H9 (cell line): ENCODE measurements at regions not wholly inside any gene's neighbourhood (a gene's known extent, or its start where the extent isn't known, plus 50 kb on each side); places are given as distances from the start of the nearest gene placed in this dataset.
"Not testable (repeated sequence)": the region's sequence is repeated elsewhere in the genome, so short reads cannot be mapped to it uniquely, and the experiment has no call there.

ENCODE experiments used
- DNase-seq: peaks from one replicate; pipeline ENCODE4 v3.0.0-alpha.2; 2017
- H2AFZ ChIP-seq: one replicate; pipeline ENCODE4 v1.6.1; 2013; ENCODE audit warnings: mild to moderate bottlenecking, low read length, control low read depth, moderate library complexity
- H2AK5ac ChIP-seq: 2 replicates; pipeline ENCODE4 v1.6.1; 2013; ENCODE audit warnings: low read length, control low read depth, mixed read lengths; ENCODE audit not compliant: insufficient read length
- H2BK120ac ChIP-seq: one replicate; pipeline ENCODE4 v1.6.1; 2013; ENCODE audit warnings: low read depth, mild to moderate bottlenecking, low read length, control low read depth, inconsistent platforms; ENCODE audit not compliant: poor library complexity, severe bottlenecking
- H2BK12ac ChIP-seq: 2 replicates; pipeline ENCODE4 v1.6.1; 2013; ENCODE audit warnings: low read length, control low read depth, mixed read lengths, low read depth; ENCODE audit not compliant: insufficient read length
- H2BK15ac ChIP-seq: 2 replicates; pipeline ENCODE4 v1.6.1; 2013; ENCODE audit warnings: low read depth, low read length, control low read depth
- H2BK20ac ChIP-seq: one replicate; pipeline ENCODE4 v1.6.1; 2013; ENCODE audit warnings: low read depth, mild to moderate bottlenecking, low read length, control low read depth, inconsistent platforms; ENCODE audit not compliant: poor library complexity, severe bottlenecking
- H2BK5ac ChIP-seq: 2 replicates; pipeline ENCODE4 v1.6.1; 2013; ENCODE audit warnings: low read length, control low read depth, mixed read lengths; ENCODE audit not compliant: insufficient read length
- H3K14ac ChIP-seq: 2 replicates; pipeline ENCODE4 v1.6.1; 2013; ENCODE audit warnings: low read length, control low read depth; ENCODE audit not compliant: insufficient read depth
- H3K18ac ChIP-seq: 2 replicates; pipeline ENCODE4 v1.6.1; 2013; ENCODE audit warnings: low read depth, mild to moderate bottlenecking, mixed read lengths, low read length, control low read depth; ENCODE audit not compliant: insufficient read length
- H3K23ac ChIP-seq: 2 replicates; pipeline ENCODE4 v1.6.1; 2013; ENCODE audit warnings: low read length, control low read depth, mixed read lengths, low read depth; ENCODE audit not compliant: insufficient read length
- H3K23me2 ChIP-seq: 2 replicates; pipeline ENCODE4 v1.6.1; 2013; ENCODE audit warnings: low read depth, mild to moderate bottlenecking, mixed read lengths, low read length, control low read depth; ENCODE audit not compliant: insufficient read length, poor library complexity, severe bottlenecking
- H3K27ac ChIP-seq: 2 replicates; pipeline ENCODE4 v1.5.1; 2013; ENCODE audit warnings: low read length, control low read depth, mixed read lengths, low read depth; ENCODE audit not compliant: insufficient read length
- H3K27me3 ChIP-seq: 2 replicates; pipeline ENCODE4 v1.6.1; 2013; ENCODE audit warnings: low read length, control low read depth, inconsistent platforms; ENCODE audit not compliant: insufficient read depth
- H3K4ac ChIP-seq: 2 replicates; pipeline ENCODE4 v1.6.1; 2013; ENCODE audit warnings: low read depth, mild to moderate bottlenecking, control low read depth, inconsistent platforms, low read length, moderate library complexity
- H3K4me1 ChIP-seq: 2 replicates; pipeline ENCODE4 v1.6.1; 2013; ENCODE audit warnings: low read length, control low read depth, inconsistent platforms; ENCODE audit not compliant: insufficient read depth
- H3K4me2 ChIP-seq: 2 replicates; pipeline ENCODE4 v1.6.1; 2013; ENCODE audit warnings: low read length, control low read depth, mixed read lengths; ENCODE audit not compliant: insufficient read length, insufficient read depth
- H3K56ac ChIP-seq: 2 replicates; pipeline ENCODE4 v1.6.1; 2013; ENCODE audit warnings: low read depth, mild to moderate bottlenecking, mixed read lengths, low read length, control low read depth; ENCODE audit not compliant: insufficient read length
- H3K79me1 ChIP-seq: 2 replicates; pipeline ENCODE4 v1.6.1; 2013; ENCODE audit warnings: low read depth, mild to moderate bottlenecking, moderate library complexity, low read length, control low read depth, inconsistent platforms; ENCODE audit not compliant: insufficient read depth, poor library complexity, severe bottlenecking
- H3K79me2 ChIP-seq: 2 replicates; pipeline ENCODE4 v1.6.1; 2013; ENCODE audit warnings: low read length, control low read depth, inconsistent platforms; ENCODE audit not compliant: insufficient read depth
- H3K9ac ChIP-seq: 2 replicates; pipeline ENCODE4 v1.6.1; 2013; ENCODE audit warnings: low read length, control low read depth, mixed read lengths; ENCODE audit not compliant: insufficient read length; ENCODE audit errors: extremely low read depth
- H3K9me3 ChIP-seq: one replicate; pipeline ENCODE4 v1.6.1; 2013; ENCODE audit warnings: low read depth, low read length, inconsistent platforms; ENCODE audit not compliant: control insufficient read depth
- H3T11ph ChIP-seq: one replicate; pipeline ENCODE4 v1.6.1; 2013; ENCODE audit warnings: mild to moderate bottlenecking, low read length, control low read depth, inconsistent platforms
- H4K20me1 ChIP-seq: one replicate; pipeline ENCODE4 v1.6.1; 2013; ENCODE audit not compliant: control insufficient read depth, insufficient read length, insufficient read depth
- H4K5ac ChIP-seq: 2 replicates; pipeline ENCODE4 v1.6.1; 2013; ENCODE audit warnings: low read depth, mild to moderate bottlenecking, mixed read lengths, low read length, control low read depth; ENCODE audit not compliant: insufficient read length
- H4K8ac ChIP-seq: replicated peaks from 2 replicates; pipeline ENCODE4 v1.6.1; 2013; ENCODE audit warnings: low read length, control low read depth, mixed read lengths, low read depth; ENCODE audit not compliant: insufficient read length
- H4K91ac ChIP-seq: 2 replicates; pipeline ENCODE4 v1.6.1; 2013; ENCODE audit warnings: low read depth, mild to moderate bottlenecking, moderate library complexity, mixed read lengths, low read length, control low read depth; ENCODE audit not compliant: insufficient read length
- H3K27ac Mint-ChIP-seq, 3 experiments: 2 replicates in 2 of 3; 3 replicates in 1 of 3; pipeline ENCODE4 v1.8.0; 2020 to 2021; ENCODE audit warnings: mixed read lengths in 3 of 3, mild to moderate bottlenecking in 1 of 3, moderate library complexity in 1 of 3
- H3K27me3 Mint-ChIP-seq: 2 replicates; pipeline ENCODE4 v1.8.0; 2021; ENCODE audit warnings: low read depth, mild to moderate bottlenecking, moderate library complexity, mixed read lengths
- H3K36me3 Mint-ChIP-seq, 3 experiments: 2 replicates in 2 of 3; 3 replicates in 1 of 3; pipeline ENCODE4 v1.8.0; 2020 to 2021; ENCODE audit warnings: low read depth in 3 of 3, mixed read lengths in 3 of 3; ENCODE audit not compliant: insufficient read depth in 1 of 3
- H3K4me1 Mint-ChIP-seq, 2 experiments: 2 replicates each; pipeline ENCODE4 v1.8.0; 2020; ENCODE audit warnings: mixed read lengths in 2 of 2
- H3K4me3 Mint-ChIP-seq, 2 experiments: 2 replicates in 1 of 2; 3 replicates in 1 of 2; pipeline ENCODE4 v1.8.0; 2020 to 2021; ENCODE audit warnings: mild to moderate bottlenecking in 2 of 2, mixed read lengths in 2 of 2, moderate library complexity in 1 of 2
- H3K9me3 Mint-ChIP-seq, 2 experiments: 2 replicates in 1 of 2; 3 replicates in 1 of 2; pipeline ENCODE4 v1.8.0; 2020; ENCODE audit warnings: mild to moderate bottlenecking in 2 of 2, mixed read lengths in 2 of 2, moderate library complexity in 1 of 2
- CTCF ChIP-seq: fragments of 200-600 bp; sonication (generic); conservative IDR thresholded peaks from 3 replicates; pipeline ENCODE4 v1.8.0; 2021; ENCODE audit warnings: antibody characterized with exemption, mild to moderate bottlenecking
- WGBS: extraction: QIAGEN DNeasy Blood & Tissue Kit; methylation state at CpG from one replicate; pipeline ENCODE4 v1.1.7; 2013; ENCODE audit warnings: missing lambda C conversion rate, low lambda C conversion rate, mixed read lengths; ENCODE audit not compliant: insufficient read length; ENCODE audit errors: extremely low coverage; 5-methylcytosine and 5-hydroxymethylcytosine counted together

- Mint-ChIP-seq H3K4me1 (no peaks in the 10 kb centered on the region), H3K27me3 (peaks cover 1% of the 10 kb centered on the region), H3K27ac (no peak overlapping the region), H3K4me3 (no peak overlapping the region), H3K9me3 (peaks cover 13 to 28% of the 10 kb centered on the region in 2 experiments), H3K36me3 (peaks cover 0 to 5% (median 5%) of the 10 kb centered on the region in 3 experiments; a peak in 3 of 7 replicates)
- Histone ChIP-seq H2AFZ (no peak overlapping the region), H3K4me2 (no peak overlapping the region), H3K56ac (no peak overlapping the region), H2BK20ac (no peak overlapping the region), H2BK120ac (no peak overlapping the region), H2AK5ac (no peak overlapping the region), H3K79me1 (no peaks in the 10 kb centered on the region), H3K9me3 (no peaks in the 10 kb centered on the region), H3K4ac (no peak overlapping the region), H3K27ac (no peak overlapping the region), H3K9ac (no peak overlapping the region), H4K91ac (no peak overlapping the region), H3T11ph (no peak overlapping the region), H3K23ac (no peak overlapping the region), H2BK5ac (no peak overlapping the region), H4K5ac (no peak overlapping the region), H4K8ac (no peak overlapping the region), H3K79me2 (no peaks in the 10 kb centered on the region), H3K23me2 (no peaks in the 10 kb centered on the region), H3K4me1 (no peaks in the 10 kb centered on the region), H4K20me1 (no peaks in the 10 kb centered on the region), H3K27me3 (no peaks in the 10 kb centered on the region), H2BK15ac (no peak overlapping the region), H3K18ac (no peak overlapping the region), H2BK12ac (no peak overlapping the region), H3K14ac (no peak overlapping the region)
- no peak for TF ChIP-seq CTCF
- no CpG with 5 or more reads among the region's 2 CpGs for WGBS
- DNase-seq: no peak
These were observed 91.6 kb upstream of the SETMAR start for GRCh38 chr3:4211610-4212009.

GRCh38 chr3:4213420-4213819 is 89.7 kb upstream of the SETMAR start:
- not testable (repeated sequence) for H3K79me2 ChIP-seq, H3K18ac ChIP-seq, H3K4me3 Mint-ChIP-seq, H2BK12ac ChIP-seq, H3K27me3 ChIP-seq, H2AFZ ChIP-seq, DNase-seq, H4K20me1 ChIP-seq, H3K23me2 ChIP-seq, H3K79me1 ChIP-seq, H3K56ac ChIP-seq, H4K8ac ChIP-seq, H3T11ph ChIP-seq, H3K27me3 Mint-ChIP-seq, H3K36me3 Mint-ChIP-seq, H3K23ac ChIP-seq, H3K14ac ChIP-seq, H3K4me2 ChIP-seq, H3K9me3 ChIP-seq, H2BK15ac ChIP-seq, H3K4ac ChIP-seq, H2AK5ac ChIP-seq, H3K4me1 Mint-ChIP-seq, H3K4me1 ChIP-seq, H2BK20ac ChIP-seq, H2BK120ac ChIP-seq, H3K27ac ChIP-seq, H4K91ac ChIP-seq, H2BK5ac ChIP-seq, H3K9ac ChIP-seq, H4K5ac ChIP-seq, H3K27ac Mint-ChIP-seq
- peaks cover 15 to 30% of the 10 kb centered on the region in 2 experiments for H3K9me3 Mint-ChIP-seq
